Dedifferentiated amniotic fluid mesenchymal stem cell (primary cell): ENCODE measurements at regions not wholly inside any gene's neighbourhood (a gene's known extent, or its start where the extent isn't known, plus 50 kb on each side); places are given as distances from the start of the nearest gene placed in this dataset.

ENCODE experiments used
- DNase-seq: peaks from one replicate; pipeline ENCODE4 v3.0.0-alpha.2; 2016; ENCODE audit errors: extremely low spot score

- no peak for DNase-seq
Observed at GRCh38 chr20:20938131-20938530, 168.0 kb downstream of the LINC00237 start.

GRCh38 chr20:20933142-20933958, 172.8 kb downstream of the LINC00237 start:
- DNase-seq: no peak

- DNase-seq: no peak
Observed at GRCh38 chr20:20932156-20932555, 174.0 kb downstream of the LINC00237 start.

DNA sequence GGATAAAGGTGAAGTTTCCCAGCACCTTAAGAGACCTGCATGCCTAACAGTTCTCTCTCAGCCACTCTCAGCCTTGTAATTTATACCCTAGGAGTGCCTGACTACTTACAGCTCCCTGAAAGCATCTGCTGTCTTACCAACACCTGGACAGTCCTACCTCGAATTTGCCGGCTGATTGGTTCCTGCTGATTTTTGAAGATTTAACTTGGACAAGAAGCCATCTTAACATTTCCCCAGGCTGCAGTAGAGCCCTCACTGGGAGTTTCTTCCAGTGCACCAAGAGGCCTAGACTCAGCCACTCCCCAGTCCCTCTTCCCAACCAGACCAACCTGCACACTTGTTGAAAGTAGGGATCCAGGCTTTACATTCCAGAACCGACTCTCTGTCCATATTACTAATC, 174.5 kb downstream of the LINC00237 start:
- no peak for DNase-seq

- DNase-seq: no peak
Observed at GRCh38 chr20:20931024-20931423, 175.1 kb downstream of the LINC00237 start.

DNA sequence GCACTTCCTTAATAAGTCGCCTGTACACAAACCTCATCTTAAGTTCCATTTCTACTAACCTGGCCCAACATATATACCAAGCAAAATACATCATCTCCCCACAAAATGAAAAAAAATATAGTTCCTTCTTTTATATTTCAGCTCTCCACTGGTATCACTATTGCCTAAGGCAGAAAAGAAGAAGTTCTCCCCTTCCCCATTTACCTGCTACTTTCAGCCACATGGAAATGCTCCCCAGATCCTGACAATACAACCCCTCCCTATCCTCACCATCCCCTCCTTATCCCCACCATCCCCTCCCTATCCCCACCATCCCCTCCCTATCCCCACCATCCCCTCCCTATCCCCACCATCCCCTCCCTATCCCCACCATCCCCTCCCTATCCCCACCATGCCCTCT, 175.7 kb downstream of the LINC00237 start:
- no peak for DNase-seq

- no peak for DNase-seq
Observed at GRCh38 chr20:20929341-20929740, 176.8 kb downstream of the LINC00237 start.

DNA sequence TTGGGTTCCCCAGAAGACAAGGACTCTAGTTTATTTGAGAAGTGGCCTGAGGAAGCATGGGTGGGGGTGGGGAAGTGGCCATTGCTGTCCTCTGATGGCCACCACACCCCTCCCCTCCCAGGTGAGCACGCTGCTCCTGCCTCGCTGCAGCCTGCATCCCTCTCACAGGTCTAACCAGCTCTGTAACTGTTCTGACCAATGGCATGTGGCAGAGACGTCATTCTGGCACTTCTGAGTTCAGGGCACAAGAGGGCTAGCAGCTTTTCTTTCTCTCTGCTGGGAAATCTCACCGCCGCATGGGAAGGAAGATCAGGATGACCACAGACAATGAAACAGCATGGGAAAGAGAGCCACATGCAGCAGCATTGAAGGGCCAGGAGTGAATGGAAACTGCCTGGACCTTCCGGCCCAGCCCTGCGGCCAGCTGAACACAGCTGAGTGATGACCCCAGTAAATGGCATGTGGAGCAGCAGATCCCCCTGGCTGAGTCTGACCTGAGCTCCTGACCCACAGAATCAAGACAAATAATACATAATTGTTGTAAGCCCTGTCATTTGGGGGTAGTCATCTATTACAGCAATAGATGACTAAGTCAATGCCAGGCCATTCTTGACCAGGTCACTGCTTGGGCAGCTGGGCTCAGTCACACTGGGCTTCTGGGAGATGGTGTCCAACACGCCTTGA, 179.8 kb downstream of the LINC00237 start:
- DNase-seq: no peak

DNA sequence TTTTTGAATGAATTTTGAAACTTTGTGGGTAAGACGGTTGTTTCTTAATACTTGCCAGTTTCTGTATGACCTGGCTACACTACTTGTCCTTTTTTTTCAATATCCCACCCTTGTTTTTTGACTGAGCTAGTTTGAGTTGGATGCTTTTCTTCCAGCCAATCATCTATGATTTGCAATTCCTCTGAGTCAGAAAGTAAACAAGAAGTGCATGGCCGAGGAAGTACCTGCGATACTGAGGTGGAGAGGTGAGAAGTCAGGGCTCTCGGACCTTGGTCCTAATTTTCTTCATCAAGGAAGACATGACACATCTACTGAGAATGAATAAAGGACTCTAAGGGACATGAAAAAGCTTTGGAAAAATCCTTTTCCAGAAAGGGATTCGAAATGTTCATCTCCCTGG, 185.7 kb downstream of the LINC00237 start:
- no peak for DNase-seq

- no peak for DNase-seq
Observed at GRCh38 chr20:20915844-20916243, 190.3 kb downstream of the LINC00237 start.

DNA sequence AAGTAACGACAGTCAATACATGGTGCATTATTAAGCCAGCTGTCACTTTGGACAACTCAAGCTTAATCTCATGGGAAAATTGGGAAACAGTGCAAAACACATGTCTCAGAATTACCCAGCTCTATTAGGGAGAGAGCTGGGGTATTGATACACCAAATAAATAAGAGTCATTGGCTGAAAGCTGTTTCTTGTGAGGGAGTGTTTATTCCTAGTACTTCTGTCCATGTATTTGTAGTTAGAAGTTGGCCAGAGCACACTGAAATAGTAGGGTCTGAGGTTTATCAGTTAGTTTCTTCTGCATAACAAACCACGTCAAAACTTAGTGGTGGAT, 192.0 kb upstream of the RALGAPA2 start:
- DNase-seq: no peak

DNA sequence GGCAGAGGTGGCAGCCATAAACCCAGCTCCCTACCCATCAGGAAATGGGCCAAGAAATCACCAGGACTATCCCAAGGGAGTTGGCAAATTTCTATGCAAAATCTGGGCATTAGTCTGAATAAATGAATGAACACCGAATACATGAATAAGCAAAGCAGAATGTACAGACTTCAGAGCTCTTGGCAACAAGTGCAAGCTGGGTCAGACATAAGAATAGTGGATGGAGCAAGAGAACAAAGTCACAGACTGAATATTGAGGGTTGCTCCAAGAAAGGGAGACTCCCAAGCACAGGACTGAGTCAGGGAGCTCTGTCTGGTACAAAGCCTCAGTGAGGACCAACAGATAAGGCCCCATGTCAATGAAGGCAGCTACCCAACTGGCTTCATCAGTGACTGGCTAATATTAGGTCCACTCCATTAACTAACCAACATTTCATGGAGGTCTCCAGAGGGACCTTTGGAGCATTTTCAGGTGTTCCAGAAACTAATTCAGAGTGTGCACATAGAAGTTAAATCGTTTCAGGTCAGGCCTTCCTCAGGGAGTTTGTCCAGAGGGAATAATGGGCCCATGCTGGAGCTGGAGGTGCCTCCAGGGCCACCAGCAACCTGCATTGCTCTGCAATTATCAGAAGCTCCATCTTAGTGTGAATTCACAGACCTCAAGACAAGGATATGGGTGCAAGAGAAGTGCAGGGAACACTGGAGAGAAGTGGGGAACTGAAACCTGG, 191.5 kb upstream of the RALGAPA2 start:
- no peak for DNase-seq

GRCh38 chr20:20897922-20898321, 185.5 kb upstream of the RALGAPA2 start:
- DNase-seq: no peak

DNA sequence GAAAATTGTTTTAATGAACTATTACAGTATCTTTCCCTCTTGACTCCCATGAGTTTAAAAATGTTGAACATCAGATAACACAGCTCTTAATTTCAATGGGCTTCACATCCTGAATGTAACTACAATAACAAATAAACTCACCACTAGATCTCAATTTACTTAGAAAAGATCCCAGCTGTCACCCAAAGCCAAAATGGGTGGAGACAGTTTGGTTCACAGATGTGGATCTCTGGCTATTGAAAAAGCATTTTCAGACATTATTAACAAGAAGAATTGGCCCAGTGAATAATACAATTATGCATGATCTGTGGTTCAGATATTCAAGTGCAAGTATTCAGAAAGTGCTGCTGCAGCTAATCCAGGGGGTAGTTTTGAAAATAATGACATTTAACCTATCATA, 184.7 kb upstream of the RALGAPA2 start:
- no peak for DNase-seq

DNA sequence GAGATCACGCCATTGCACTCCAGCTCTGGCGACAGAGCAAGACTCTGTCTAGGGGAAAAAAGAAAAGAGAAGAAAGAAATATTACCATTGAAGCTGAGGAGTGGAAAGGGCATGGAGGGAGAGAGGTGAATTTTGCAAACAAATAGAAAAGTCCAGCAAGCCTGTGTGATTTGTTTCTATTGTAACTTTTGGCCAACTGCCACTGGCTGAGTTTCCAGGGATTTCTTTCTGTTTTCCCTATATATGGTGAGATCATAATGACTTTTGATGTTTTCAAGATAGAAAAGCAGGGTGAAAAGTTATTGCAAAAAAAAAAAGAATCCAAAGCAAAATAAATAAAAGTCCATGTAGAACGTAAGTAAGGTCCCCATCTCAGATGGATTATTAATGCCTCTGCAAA, 184.2 kb upstream of the RALGAPA2 start:
- DNase-seq: no peak

- no peak for DNase-seq
Observed at GRCh38 chr20:20895537-20895936, 183.1 kb upstream of the RALGAPA2 start.

- no peak for DNase-seq
Observed at GRCh38 chr20:20894753-20895152, 182.3 kb upstream of the RALGAPA2 start.

- no peak for DNase-seq
Observed at GRCh38 chr20:20894280-20894679, 181.8 kb upstream of the RALGAPA2 start.

DNA sequence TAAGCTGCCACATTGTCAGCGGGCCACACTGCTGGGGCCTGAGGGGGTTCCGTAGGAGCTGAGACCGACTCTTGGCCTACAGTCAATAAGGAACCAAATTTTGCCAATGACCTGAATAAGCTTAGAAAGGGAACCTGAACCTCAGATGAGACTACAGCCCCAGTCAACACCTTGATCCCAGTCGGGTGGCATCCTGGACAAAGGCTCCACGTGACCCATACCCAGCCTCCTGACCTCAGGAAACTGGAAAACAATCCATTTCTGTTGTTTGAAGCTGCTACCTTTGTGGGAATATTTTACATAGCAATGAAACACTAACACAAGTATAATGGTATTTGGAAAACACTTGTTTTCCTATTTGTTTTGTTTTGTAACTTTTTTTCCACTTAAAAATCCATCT, 179.9 kb upstream of the RALGAPA2 start:
- DNase-seq: no peak

DNA sequence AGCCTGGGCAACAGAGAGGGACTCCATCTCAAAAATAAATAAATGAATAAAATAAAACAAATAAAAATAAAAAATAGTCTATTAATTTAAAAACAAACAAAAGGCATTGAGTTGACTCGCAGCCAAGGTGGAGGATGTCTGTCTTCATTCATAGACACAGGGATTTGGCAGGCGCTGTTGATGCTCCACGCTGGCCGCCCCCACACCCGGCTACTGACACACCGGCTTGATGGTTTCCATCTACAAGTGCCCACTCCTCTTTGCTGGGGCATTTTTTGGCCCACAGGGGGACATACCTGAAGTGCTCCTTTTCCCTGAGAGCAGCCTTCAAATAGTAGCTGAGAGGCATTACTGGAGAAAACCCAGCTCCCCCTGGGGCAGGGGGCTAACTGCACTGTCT, 178.3 kb upstream of the RALGAPA2 start:
- no peak for DNase-seq

DNA sequence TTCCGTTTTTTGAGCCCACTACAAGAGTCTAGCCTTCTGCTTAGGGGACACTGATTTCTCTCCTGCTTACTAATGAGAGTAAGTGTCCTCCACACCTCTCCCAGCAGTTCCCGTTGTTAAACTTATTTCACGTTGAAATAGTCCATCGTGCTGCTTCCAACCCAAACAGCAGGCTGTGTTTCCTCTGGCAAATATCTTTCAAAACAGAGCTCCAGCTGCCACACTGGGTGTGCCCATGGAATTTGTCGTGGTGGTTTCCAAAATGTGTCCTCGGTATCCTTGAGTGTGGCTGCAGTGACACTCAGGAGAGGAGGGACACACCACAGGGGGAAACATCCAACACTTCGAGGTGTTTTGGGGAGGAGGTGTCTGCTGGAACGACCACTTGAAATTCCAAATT, 176.5 kb upstream of the RALGAPA2 start:
- no peak for DNase-seq

DNA sequence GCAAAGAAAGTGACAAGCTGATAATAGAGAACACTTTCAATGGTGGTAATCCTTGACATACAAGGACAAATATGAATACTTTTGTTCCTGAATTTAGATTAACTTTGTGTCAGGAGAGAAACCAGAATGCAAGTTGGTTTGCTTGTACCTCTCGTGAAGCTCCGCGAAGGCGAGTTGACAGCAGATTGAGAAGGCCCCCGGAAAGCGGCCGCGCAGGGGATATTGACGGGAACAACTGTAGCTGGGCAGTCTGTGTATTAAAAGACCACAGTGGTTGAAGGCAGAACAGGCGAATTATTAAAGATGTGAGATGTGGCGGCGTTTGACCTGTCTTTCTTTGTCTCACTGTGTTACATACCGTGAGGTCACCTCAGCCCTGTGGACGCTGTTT, 175.8 kb upstream of the RALGAPA2 start:
- no peak for DNase-seq
